GM18502 (cell line): ENCODE measurements at regions not wholly inside any gene's neighbourhood (a gene's known extent, or its start where the extent isn't known, plus 50 kb on each side); places are given as distances from the start of the nearest gene placed in this dataset.

Experiments used
- ATAC-seq: cut with Tn5 transposase; IDR thresholded peaks from one replicate; pipeline ENCODE4 v1.9.1; 2021; ENCODE audit warnings: mild to moderate bottlenecking; ENCODE audit not compliant: unreplicated experiment, poor library complexity

- no peak for ATAC-seq
Observed at GRCh38 chr5:167554564-167555290, 736.7 kb upstream of the WWC1 start.

GRCh38 chr5:167555565-167556166, 735.8 kb upstream of the WWC1 start:
- ATAC-seq: no peak

- ATAC-seq: no peak
Observed at GRCh38 chr5:167557359-167557758, 734.1 kb upstream of the WWC1 start.

GRCh38 chr5:167561796-167562195, 729.6 kb upstream of the WWC1 start:
- ATAC-seq: no peak

- no peak for ATAC-seq
Observed at GRCh38 chr5:167564275-167564674, 727.2 kb upstream of the WWC1 start.

GRCh38 chr5:167565189-167565954, 726.1 kb upstream of the WWC1 start:
- no peak for ATAC-seq

GRCh38 chr5:167570431-167570830, 721.0 kb upstream of the WWC1 start:
- ATAC-seq: no peak

GRCh38 chr5:167571824-167572223, 719.6 kb upstream of the WWC1 start:
- no peak for ATAC-seq

- ATAC-seq: no peak
Observed at GRCh38 chr5:167573370-167574127, 717.9 kb upstream of the WWC1 start.

GRCh38 chr5:167574464-167574863, 717.0 kb upstream of the WWC1 start:
- ATAC-seq: no peak

GRCh38 chr5:167575330-167575729, 716.1 kb upstream of the WWC1 start:
- ATAC-seq: no peak

GRCh38 chr5:167576126-167576525, 715.3 kb upstream of the WWC1 start:
- ATAC-seq: no peak

GRCh38 chr5:167576897-167577296, 714.5 kb upstream of the WWC1 start:
- no peak for ATAC-seq

GRCh38 chr5:167577616-167578015, 713.8 kb upstream of the WWC1 start:
- no peak for ATAC-seq

GRCh38 chr5:167578977-167579692, 712.3 kb upstream of the WWC1 start:
- ATAC-seq: no peak

GRCh38 chr5:167579693-167580055, 711.8 kb upstream of the WWC1 start:
- no peak for ATAC-seq

GRCh38 chr5:167580608-167581007, 710.8 kb upstream of the WWC1 start:
- no peak for ATAC-seq

GRCh38 chr5:167582283-167582682, 709.2 kb upstream of the WWC1 start:
- ATAC-seq: no peak

- ATAC-seq: no peak
Observed at GRCh38 chr5:167582886-167583285, 708.6 kb upstream of the WWC1 start.

GRCh38 chr5:167585184-167585583, 706.3 kb upstream of the WWC1 start:
- ATAC-seq: no peak
